Activated CD8-positive, alpha-beta memory T cell treated with anti-CD3 and anti-CD28 coated beads for 48 hours (primary cell): ENCODE measurements at regions not wholly inside any gene's neighbourhood (a gene's known extent, or its start where the extent isn't known, plus 50 kb on each side); places are given as distances from the start of the nearest gene placed in this dataset.
"Not testable (repeated sequence)": the region's sequence is repeated elsewhere in the genome, so short reads cannot be mapped to it uniquely, and the experiment has no call there.

Source experiments
- DNase-seq, 3 experiments: peaks; one replicate each; pipeline ENCODE4 v3.0.0-alpha.2; 2020; ENCODE audit warnings: low read depth in 2 of 3, low spot score in 2 of 3

GRCh38 chr5:167264348-167264747 is 1027.1 kb upstream of the WWC1 start:
- no peak for DNase-seq

GRCh38 chr5:167268337-167268736 is 1023.1 kb upstream of the WWC1 start:
- DNase-seq, result no peak

DNA sequence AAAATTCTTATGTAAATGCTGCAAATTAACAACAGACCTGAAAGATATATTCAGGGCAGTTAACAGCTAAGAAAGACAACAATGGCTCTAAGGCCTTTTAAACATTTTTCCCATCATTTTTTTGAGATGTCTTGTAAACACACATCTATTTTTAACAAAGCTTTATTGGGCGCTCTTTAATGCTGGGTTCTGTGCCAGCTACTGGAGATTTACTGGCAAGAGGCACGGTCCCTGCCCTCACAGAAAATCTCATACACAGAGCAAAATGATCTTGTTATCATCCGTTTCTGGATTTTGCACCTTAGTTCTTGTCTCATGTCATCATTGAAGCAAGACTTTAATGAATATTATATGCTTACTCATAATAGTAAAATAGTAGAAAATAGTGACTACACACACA is 1022.3 kb upstream of the WWC1 start:
- DNase-seq, result no peak

GRCh38 chr5:167271081-167271480 is 1020.4 kb upstream of the WWC1 start:
- no peak for DNase-seq

- DNase-seq, result no peak
These were observed 1019.9 kb upstream of the WWC1 start for GRCh38 chr5:167271511-167271910.

DNA sequence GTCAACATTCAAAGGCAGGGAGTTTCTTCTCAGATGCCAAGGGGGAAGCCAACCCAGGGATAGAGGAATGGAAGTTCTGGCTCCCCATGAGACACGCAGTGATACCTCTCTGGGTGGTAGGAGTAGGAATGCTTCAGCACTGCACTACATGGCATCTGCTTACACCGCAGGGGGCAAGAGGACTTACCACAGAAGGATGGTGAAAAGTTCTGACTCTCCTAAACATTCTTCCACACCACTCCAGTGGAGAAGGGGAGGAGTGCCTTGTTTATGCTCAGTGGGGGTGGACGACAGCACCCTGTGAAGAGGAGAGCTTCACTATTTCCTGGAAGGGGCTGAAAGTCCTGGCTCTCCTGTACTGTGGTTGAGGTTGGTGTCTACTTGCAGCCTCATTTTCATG is 1011.3 kb upstream of the WWC1 start:
- no peak for DNase-seq

DNA sequence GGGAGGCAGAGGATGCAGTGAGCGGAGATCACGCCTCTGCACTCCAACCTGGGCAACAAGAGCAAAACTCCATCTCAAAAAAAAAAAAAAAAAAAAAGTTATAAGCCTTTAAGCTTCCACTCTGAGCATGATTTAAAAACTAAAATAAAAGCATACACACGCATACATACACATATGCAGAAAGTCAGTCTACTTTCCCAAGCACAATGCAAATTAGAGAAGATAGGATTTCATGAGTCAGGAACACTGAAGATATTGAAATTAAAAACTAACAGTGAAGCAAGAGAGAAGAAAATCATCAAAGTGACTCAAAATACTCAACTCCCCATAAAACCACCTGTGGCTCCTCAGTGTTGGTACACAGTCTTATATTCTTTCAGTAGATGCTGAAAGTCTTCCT is 1009.5 kb upstream of the WWC1 start:
- DNase-seq, result no peak

DNA sequence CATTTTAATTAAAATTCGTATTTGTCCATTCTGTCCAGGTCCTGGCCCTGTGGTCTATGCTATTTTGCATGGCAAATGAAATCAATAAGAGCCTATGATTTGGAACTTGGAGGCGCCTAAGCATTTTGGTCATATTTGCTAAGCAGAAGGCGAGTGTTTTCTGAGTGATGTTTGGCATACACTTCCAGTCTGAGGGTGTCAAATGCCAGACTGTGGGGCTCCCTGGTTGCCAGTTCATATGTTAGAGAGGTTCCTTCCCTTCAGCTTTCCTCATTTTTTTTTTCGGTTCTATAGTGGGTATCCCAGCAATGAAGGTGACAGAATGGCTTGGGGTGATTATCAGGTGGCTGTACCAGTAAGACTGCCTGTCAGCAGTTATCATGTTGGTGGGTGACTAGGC is 1007.8 kb upstream of the WWC1 start:
- no peak for DNase-seq

- DNase-seq, result no peak
These were observed 1007.1 kb upstream of the WWC1 start for GRCh38 chr5:167284222-167284890.

DNA sequence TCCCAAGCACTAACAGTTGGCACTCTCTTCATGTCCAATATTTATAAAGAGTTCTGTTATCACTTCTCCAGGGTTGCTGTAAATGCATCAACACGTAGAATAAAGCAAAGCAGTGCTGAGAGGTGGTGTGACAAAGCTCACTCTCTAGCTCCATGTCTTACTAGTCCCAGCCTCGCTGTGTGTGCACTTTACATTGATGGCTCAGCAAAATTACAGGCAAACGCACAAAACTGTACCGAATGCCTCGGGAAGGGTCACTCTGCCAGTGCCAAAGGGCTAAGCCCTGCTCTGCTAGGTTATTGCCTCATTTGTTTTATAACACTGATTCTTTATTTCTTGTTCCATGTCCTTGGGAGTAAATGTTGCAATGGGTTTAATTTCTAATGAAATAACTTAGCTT is 1005.9 kb upstream of the WWC1 start:
- no peak for DNase-seq

GRCh38 chr5:167286891-167287290 is 1004.6 kb upstream of the WWC1 start:
- DNase-seq, result no peak

DNA sequence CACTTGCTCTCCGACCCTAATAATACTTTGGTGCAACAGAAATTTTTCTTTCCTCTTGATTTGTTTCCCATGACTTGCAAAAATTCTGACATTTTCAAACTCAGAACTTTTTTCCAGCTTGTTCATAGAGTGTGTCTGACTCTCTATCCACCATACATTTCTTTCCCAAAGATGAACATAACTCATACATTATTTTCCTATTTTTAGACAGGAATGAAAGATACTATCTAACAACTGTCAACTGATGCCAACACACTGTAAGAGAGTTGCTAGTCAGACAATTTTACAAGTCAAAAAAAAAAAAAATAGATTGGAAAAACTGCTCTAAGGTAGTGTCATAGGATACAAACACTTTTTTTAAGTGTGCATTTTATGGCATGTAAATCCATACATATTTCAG is 1001.0 kb upstream of the WWC1 start:
- no peak for DNase-seq

- DNase-seq, result no peak
These were observed 996.4 kb upstream of the WWC1 start for GRCh38 chr5:167294882-167295680.

DNA sequence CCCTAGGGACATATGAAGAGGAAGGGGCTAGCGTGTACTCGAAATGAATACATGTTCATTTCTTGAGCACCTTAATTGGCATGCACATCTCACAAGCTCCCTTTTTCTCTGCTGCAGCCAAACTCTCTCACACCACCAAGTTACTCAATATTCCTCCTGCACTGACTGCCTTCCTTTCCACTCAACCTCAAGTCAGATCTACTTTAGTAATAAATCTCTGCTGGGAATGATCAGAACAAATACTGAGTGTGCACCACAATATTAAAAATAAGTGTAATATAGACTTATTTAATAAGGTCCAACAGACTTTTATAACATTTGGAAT is 995.8 kb upstream of the WWC1 start:
- DNase-seq, result no peak

- no peak for DNase-seq
These were observed 995.4 kb upstream of the WWC1 start for GRCh38 chr5:167296066-167296465.

DNA sequence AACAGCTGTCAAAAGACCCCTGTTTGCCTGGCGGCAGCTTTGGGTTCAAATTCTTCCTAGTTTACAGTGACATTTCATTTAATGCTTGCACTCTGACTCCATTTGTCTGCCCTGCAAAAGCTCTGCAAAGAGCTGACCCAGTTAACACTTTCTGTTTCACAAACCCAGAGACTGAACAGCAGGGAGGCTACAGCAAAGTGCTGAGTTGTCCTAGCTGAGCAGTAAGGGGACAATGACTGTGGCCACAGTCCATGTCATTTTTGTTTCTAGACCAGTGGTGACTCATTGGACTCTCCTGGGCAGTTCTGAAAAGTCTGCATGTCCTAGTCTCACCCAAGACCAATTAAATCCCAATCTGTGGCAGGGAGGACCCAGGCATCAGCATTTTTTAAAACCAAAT is 994.8 kb upstream of the WWC1 start:
- no peak for DNase-seq

DNA sequence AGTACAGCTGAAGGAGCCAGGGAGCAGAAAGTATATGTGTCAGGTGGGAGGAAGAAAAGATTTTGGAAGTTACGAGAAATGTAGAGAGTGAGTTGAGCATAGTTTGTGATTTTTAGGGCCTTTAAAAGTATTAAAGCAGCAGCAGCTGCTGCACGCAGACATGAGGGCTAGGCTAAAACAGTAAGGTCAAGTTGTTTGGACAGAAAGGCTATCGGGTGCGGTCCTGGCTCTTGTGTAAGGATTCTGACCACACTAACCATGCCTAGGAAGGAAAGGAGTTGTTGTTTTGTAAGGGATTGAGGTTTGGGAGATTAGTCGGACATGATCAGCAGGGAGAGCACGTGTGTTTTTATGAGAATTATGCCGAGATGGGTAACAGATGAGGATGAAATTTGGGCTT is 991.6 kb upstream of the WWC1 start:
- DNase-seq, result not testable (repeated sequence)

GRCh38 chr5:167303582-167303981 is 987.9 kb upstream of the WWC1 start:
- no peak for DNase-seq

DNA sequence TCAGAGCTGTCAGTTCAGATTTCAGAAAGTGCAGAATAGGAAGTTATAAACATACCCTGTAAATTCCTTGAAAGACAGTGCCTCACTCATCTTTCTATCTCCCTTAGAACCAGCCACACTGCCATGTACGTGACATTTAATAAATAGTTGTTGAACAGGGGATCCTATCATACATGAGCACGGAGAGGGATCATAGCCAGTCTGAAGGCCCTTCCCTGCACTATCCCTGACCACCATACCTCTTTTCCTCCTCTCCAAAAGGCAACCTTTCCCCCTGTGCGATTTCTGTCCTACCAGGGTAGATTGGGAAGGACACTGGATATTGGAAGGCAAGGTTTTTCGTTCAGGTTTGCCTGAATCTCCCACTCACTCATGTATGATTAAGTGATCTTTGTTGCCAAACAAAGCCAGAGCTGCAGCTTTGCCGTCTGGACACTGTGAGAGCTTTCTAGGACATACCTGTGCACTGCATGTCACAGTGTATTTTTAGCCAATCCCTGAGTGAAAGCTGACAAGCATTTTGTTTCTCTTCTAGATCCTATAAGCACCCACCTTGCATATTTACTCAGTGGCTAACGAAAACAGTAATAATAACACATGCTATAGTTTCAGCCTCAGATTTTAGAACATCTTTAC is 986.5 kb upstream of the WWC1 start:
- no peak for DNase-seq

DNA sequence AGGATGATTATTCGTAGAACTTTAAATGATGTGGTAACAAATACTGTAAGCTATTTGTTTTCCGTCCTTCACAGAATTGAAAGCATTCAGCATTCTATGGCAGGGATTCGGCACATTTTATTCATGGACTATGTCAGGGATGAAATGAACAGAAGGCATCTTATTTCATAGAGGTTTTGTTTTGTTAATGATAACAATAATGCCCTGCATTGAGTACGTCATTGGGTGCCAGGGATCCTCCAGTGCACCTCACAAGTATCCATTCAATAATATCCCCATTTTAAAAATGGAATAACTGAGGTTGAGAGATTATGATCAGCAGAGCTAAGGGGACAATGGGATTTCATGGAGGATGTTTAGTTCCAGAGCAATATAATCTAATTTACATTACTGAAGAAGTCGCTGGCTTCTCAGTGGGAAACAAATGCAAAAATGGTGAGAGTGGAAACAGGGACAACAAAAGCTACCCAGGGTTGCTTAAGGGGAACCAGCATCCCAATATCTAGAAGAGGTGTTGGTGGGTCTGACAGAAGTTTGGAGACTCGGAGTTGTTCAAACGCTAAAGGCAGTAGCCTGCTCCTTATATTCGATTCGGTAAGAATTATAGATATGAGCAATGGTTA is 985.7 kb upstream of the WWC1 start:
- no peak for DNase-seq

GRCh38 chr5:167307042-167307441 is 984.4 kb upstream of the WWC1 start:
- no peak for DNase-seq

GRCh38 chr5:167308466-167308865 is 983.0 kb upstream of the WWC1 start:
- no peak for DNase-seq
